ENCODE measurements at regions not wholly inside any gene's neighbourhood (a gene's known extent, or its start where the extent isn't known, plus 50 kb on each side); places are given as distances from the start of the nearest gene placed in this dataset.

GRCh38 chr5:143574236-143574635 lies 170.8 kb upstream of the NR3C1 start:
- Histone ChIP-seq H3K56ac (ENCODE audit: insufficient read length, low read depth, low read length) (no peak overlapping the region), H3K4me1 (ENCODE audit: insufficient read depth, low read length) (no peaks in the 10 kb centered on the region), H3K27ac (ENCODE audit: insufficient read length, low read depth, low read length) (no peak overlapping the region), H2AFZ (ENCODE audit: low read length) (no peak overlapping the region), H4K91ac (ENCODE audit: insufficient read length, low read depth, low read length) (no peak overlapping the region), H3K4ac (ENCODE audit: low read depth, low read length) (no peak overlapping the region), H4K20me1 (ENCODE audit: control insufficient read depth, insufficient read depth, insufficient read length) (peaks cover 2% of the 10 kb centered on the region), H2BK120ac (ENCODE audit: low read depth, low read length, poor library complexity, severe bottlenecking) (no peak overlapping the region), H3K27me3 (ENCODE audit: insufficient read depth, low read length) (no peaks in the 10 kb centered on the region), H3K79me2 (ENCODE audit: insufficient read depth, low read length) (no peaks in the 10 kb centered on the region), H4K8ac (replicated peaks; ENCODE audit: insufficient read length, low read depth, low read length) (no peak overlapping the region), H3K9me3 (ENCODE audit: control insufficient read depth, low read depth, low read length) (no peaks in the 10 kb centered on the region), H3K9ac (ENCODE audit: extremely low read depth, insufficient read length, low read length) (no peak overlapping the region), H2BK5ac (ENCODE audit: insufficient read length, low read length) (no peak overlapping the region), H3K23me2 (ENCODE audit: insufficient read length, low read depth, low read length, poor library complexity, severe bottlenecking) (no peaks in the 10 kb centered on the region), H4K5ac (ENCODE audit: insufficient read length, low read depth, low read length) (no peak overlapping the region), H2BK12ac (ENCODE audit: insufficient read length, low read depth, low read length) (no peak overlapping the region), H3K4me2 (ENCODE audit: insufficient read depth, insufficient read length, low read length) (no peak overlapping the region), H2BK15ac (ENCODE audit: low read depth, low read length) (no peak overlapping the region), H3K23ac (ENCODE audit: insufficient read length, low read depth, low read length) (no peak overlapping the region), H2AK5ac (ENCODE audit: insufficient read length, low read length) (no peak overlapping the region), H3K79me1 (ENCODE audit: insufficient read depth, low read depth, low read length, poor library complexity, severe bottlenecking) (no peaks in the 10 kb centered on the region), H2BK20ac (ENCODE audit: low read depth, low read length, poor library complexity, severe bottlenecking) (no peak overlapping the region), H3T11ph (ENCODE audit: low read length) (no peak overlapping the region), H3K14ac (ENCODE audit: insufficient read depth, low read length) (no peak overlapping the region), H3K18ac (ENCODE audit: insufficient read length, low read depth, low read length) (no peak overlapping the region)
- no peak overlapping the region for H3K27ac Mint-ChIP-seq
- H3K27me3 Mint-ChIP-seq (ENCODE audit: low read depth), result no peaks in the 10 kb centered on the region
- H3K4me3 Mint-ChIP-seq, result no peak overlapping the region
- no peaks in the 10 kb centered on the region; a peak in 1 of 7 replicates for H3K36me3 Mint-ChIP-seq (ENCODE audit: insufficient read depth in 1 of 3, low read depth in 3 of 3)
- peaks cover 0 to 4% of the 10 kb centered on the region in 2 experiments; a peak in 1 of 4 replicates for H3K4me1 Mint-ChIP-seq
- no peaks in the 10 kb centered on the region for H3K9me3 Mint-ChIP-seq
- no CpG with 5 or more reads among the region's 1 CpG for WGBS (ENCODE audit: extremely low coverage, insufficient read length, low lambda C conversion rate)
- no peak for TF ChIP-seq CTCF (conservative IDR thresholded peaks at IDR 0.05)
- no peak for DNase-seq

Measured in H9 (cell line).